Transverse colon (tissue), 4 donors: ENCODE measurements at regions not wholly inside any gene's neighbourhood (a gene's known extent, or its start where the extent isn't known, plus 50 kb on each side); places are given as distances from the start of the nearest gene placed in this dataset.

Source experiments
- DNase-seq: peaks from one replicate; pipeline ENCODE4 v3.0.0-alpha.2; 2019
- H3K27ac ChIP-seq, 4 donors: fragments of 200-600 bp; sonication (generic); 2 replicates each; pipeline ENCODE4 v1.5.1; 2016 to 2018; ENCODE audit warnings: inconsistent platforms in 4 of 4
- H3K27me3 ChIP-seq: fragments of 200-600 bp; sonication (generic); 2 replicates; pipeline ENCODE4 v1.5.1; 2017; ENCODE audit warnings: inconsistent platforms
- H3K36me3 ChIP-seq, 4 donors: fragments of 200-600 bp; sonication (generic); 2 replicates each; pipeline ENCODE4 v1.5.1; 2017 to 2019; ENCODE audit warnings: inconsistent platforms in 4 of 4
- H3K4me1 ChIP-seq, 4 donors: fragments of 200-600 bp; sonication (generic); 2 replicates each; pipeline ENCODE4 v1.5.1; 2017 to 2020; ENCODE audit warnings: inconsistent platforms in 4 of 4
- H3K4me3 ChIP-seq, 4 donors: fragments of 200-600 bp; sonication (generic); 1 replicate in 1 of 4; 2 replicates in 3 of 4; pipeline versions ENCODE4 v1.5.1 to v1.6.1; 2017 to 2019; ENCODE audit warnings: inconsistent platforms in 4 of 4
- H3K9me3 ChIP-seq, 2 donors: fragments of 200-600 bp; sonication (generic); 2 replicates each; pipeline ENCODE4 v1.5.1; 2017 to 2019; ENCODE audit warnings: inconsistent platforms in 2 of 2
- EP300 ChIP-seq: sonication (generic); formaldehyde crosslinking; IDR thresholded peaks from one replicate; pipeline ENCODE4 v1.6.1; 2017; ENCODE audit warnings: antibody characterized with exemption, low read depth
- POLR2A ChIP-seq: fragments of 450-650 bp; IDR thresholded peaks from one replicate; pipeline ENCODE4 v1.6.1; 2016; ENCODE audit warnings: antibody characterized with exemption, mild to moderate bottlenecking, moderate library complexity
- POLR2AphosphoS5 ChIP-seq, 3 donors: sonication (generic); formaldehyde crosslinking; IDR thresholded peaks; one replicate each; pipeline ENCODE4 v1.6.1; 2016; ENCODE audit warnings: antibody characterized with exemption in 3 of 3
- WGBS, 2 donors: methylation state at CpG; one replicate each; pipeline ENCODE4 v1.1.5; 2018; ENCODE audit warnings: low coverage in 1 of 2; 5-methylcytosine and 5-hydroxymethylcytosine counted together
- in situ Hi-C, 4 donors: fragments of 200-750 bp; cut with MboI; loops; one replicate each; pipeline versions ENCODE4 v1.15.0 to v1.15.1; 2017; ENCODE audit warnings: low sequenced_read_pairs in 3 of 4, low pct_ligation_motif_present in 1 of 4, low pct_unique_long_range_greater_than_20kb in 1 of 4
- intact Hi-C: fragments of 100-400 bp; cut with DNase I; formaldehyde crosslinking; loops from one replicate; pipeline ENCODE4 v1.15.1; 2023; ENCODE audit warnings: low total_unique reads
- TF ChIP-seq, protein P1 (sequence below), 5 experiments: fragments of 200-600 bp in 3 of 5; fragments of 450-650 bp in 2 of 5; sonication (generic) in 3 of 5; IDR thresholded peaks; 1 replicate in 2 of 5; 2 replicates in 3 of 5; pipeline ENCODE4 v1.5.1; 2016 to 2017; ENCODE audit warnings: antibody characterized with exemption in 5 of 5, inconsistent platforms in 3 of 5, mild to moderate bottlenecking in 2 of 5, moderate library complexity in 1 of 5

DNA sequence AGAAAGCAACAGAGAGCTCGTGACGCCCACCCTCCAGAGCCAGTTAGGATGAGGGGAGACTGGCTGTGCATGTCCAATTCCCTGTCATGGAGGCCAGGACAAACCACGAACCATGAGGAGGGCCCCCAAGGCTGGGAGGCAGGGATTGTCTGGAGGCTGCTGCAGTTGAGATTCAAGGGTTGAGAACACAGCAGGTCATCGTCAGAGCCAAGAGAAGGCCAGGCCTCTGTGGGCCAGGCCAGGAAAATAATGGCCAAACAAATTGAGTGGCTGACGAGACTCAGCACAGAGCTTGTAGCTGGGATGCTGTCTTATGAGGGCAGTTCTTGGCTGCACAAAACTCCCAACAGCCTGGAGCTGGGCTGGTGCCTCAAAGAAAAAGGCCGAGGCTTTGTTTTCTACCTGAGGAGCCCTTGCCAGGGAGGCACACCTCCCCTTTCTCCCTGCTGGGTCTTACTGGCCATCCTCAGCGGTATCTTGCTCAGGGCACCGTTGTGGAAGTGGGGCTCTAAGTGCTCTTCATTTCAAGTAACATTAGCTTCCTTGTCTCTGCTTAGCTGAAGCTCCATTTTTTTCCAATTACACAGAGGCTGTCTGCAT, 665.9 kb downstream of the BCL11B start:
- TF ChIP-seq POLR2A (no peak), EP300 (no peak), POLR2AphosphoS5 (IDR thresholded peaks at IDR 0.05) (no peak)
- TF ChIP-seq, protein P1, sequence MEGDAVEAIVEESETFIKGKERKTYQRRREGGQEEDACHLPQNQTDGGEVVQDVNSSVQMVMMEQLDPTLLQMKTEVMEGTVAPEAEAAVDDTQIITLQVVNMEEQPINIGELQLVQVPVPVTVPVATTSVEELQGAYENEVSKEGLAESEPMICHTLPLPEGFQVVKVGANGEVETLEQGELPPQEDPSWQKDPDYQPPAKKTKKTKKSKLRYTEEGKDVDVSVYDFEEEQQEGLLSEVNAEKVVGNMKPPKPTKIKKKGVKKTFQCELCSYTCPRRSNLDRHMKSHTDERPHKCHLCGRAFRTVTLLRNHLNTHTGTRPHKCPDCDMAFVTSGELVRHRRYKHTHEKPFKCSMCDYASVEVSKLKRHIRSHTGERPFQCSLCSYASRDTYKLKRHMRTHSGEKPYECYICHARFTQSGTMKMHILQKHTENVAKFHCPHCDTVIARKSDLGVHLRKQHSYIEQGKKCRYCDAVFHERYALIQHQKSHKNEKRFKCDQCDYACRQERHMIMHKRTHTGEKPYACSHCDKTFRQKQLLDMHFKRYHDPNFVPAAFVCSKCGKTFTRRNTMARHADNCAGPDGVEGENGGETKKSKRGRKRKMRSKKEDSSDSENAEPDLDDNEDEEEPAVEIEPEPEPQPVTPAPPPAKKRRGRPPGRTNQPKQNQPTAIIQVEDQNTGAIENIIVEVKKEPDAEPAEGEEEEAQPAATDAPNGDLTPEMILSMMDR (IDR thresholded peaks at IDR 0.05) = no peak
- intact Hi-C loops = no loop called here
- 59 to 92% methylated on average over 2 to 8 of the region's 8 CpGs for WGBS, 2 donors
- Histone ChIP-seq H3K27ac (no peak overlapping the region), H3K9me3 (no peaks in the 10 kb centered on the region), H3K4me3 (no peak overlapping the region), H3K27me3 (no peaks in the 10 kb centered on the region), H3K4me1 (no peaks in the 10 kb centered on the region), H3K36me3 (no peaks in the 10 kb centered on the region)
- in situ Hi-C loops = no loop called here
- DNase-seq = no peak

DNA sequence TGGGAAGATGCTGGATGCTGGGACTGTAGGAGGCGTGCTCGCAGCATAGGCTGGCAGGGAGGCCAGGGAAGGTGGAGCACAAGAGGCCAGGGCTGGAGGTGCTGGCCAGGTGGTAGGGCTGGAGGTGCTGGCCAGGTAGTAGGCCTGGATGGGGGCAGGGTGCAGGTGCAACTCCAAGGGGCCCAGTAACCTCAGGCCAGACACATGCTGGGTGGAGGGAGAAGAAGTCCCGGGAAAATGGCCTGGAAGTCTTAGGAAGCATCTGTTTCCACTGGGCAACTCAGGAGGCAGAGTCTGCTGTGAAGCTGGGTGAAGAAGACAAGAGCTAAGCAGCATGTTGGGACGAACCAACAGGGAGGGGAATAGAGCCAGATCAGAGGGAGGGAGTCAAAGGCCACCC, 665.2 kb downstream of the BCL11B start:
- Histone ChIP-seq H3K27me3 (no peaks in the 10 kb centered on the region), H3K9me3 (no peaks in the 10 kb centered on the region), H3K4me1 (no peaks in the 10 kb centered on the region), H3K27ac (no peak overlapping the region), H3K4me3 (no peak overlapping the region), H3K36me3 (no peaks in the 10 kb centered on the region)
- no peak for TF ChIP-seq POLR2AphosphoS5 (IDR thresholded peaks at IDR 0.05)
- TF ChIP-seq, protein P1 (IDR thresholded peaks at IDR 0.05) = no peak
- TF ChIP-seq POLR2A = no peak
- TF ChIP-seq EP300 = no peak
- 69 to 70% methylated on average over 3 to 4 of the region's 4 CpGs for WGBS, 2 donors
- in situ Hi-C loops (no loop called here), intact Hi-C loops (no loop called here)
- no peak for DNase-seq

DNA sequence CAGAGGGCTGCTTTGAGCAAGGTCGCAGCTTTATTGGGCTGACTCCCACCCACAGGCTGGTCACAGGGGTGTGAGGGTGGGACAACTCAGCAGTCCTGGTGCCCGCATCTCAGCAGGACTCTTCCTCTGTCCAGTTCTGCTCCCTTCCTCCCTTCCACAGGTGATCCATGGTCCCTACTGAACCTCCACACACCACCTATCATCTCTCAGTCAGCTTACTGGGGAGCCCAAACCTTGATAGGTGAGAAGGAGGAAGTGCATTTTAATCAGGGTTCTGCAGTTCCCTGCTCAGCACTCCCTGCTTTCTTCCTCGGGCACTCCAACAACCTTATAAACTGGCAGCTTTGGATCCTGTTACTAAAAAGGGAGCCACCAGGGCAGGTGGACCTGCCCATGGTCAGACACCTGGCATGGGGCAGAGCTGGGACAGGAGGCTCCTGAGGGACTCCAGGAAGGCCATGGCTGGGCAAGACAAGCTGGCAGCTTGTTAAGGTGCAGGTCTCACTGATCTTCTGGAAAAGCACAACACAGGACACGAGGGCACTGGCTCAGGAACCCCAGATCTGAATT, 664.6 kb downstream of the BCL11B start:
- no peak overlapping the region for H3K4me3 ChIP-seq
- DNase-seq = no peak
- in situ Hi-C loops = no loop called here
- no peaks in the 10 kb centered on the region for H3K36me3 ChIP-seq
- WGBS, 2 donors = 65% methylated on average over 4 of the region's 4 CpGs; no CpG with 5 or more reads in 1 of the 2 donors
- H3K4me1 ChIP-seq = no peaks in the 10 kb centered on the region
- intact Hi-C loops = no loop called here
- H3K27me3 ChIP-seq = no peaks in the 10 kb centered on the region
- no peaks in the 10 kb centered on the region for H3K9me3 ChIP-seq
- TF ChIP-seq POLR2AphosphoS5 (IDR thresholded peaks at IDR 0.05) = no peak
- TF ChIP-seq POLR2A = no peak
- TF ChIP-seq, protein P1 (IDR thresholded peaks at IDR 0.05) = no peak
- no peak overlapping the region for H3K27ac ChIP-seq

DNA sequence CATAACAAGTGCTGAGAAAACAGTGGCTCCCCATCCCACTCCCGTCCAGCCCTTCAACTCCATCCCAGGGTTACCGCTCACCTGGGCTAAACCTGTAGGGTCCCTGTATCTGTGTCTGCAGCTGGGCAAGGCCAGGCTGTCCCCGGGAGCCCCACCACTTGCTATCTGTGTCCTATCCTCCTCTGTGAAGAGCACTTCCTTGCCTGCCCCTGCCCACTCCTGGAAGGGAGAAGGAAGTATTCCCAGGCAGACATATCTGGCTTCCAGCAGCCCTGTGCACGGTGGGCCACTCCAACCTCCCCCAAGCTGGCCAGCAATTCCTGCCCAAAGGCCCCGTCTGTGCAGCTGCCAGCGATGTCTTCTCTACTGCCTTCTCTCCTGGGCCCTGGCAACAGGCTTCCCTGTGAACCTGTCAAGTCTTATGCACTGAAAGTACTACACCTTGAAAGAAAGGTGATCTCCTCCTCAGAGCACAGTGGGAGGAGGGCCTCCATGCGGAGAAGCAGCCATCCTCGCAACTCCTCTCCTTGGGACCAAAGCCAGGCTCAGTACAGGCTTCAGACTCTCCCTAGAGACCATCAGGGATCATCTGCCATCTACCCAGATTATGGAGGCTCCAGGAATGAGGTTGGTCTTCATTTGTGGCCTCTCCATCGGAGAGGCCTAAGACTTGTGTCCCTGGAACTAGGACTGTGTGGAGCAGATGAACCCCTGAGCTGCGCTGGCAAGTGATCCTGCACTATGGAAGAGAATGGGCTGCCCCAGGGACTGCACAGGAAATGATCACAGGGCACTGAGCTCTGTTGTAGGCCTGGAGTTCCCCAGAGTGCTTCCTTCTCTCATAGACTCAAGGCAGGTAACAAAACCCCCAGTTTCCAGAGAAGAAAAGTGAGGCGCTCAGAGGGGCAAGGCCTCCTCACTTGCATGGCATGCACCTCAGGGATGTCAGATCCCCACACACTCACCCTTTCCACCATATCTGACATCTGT, 663.6 kb downstream of the BCL11B start:
- Histone ChIP-seq H3K4me1 (no peaks in the 10 kb centered on the region), H3K36me3 (no peaks in the 10 kb centered on the region), H3K27me3 (no peaks in the 10 kb centered on the region), H3K9me3 (no peaks in the 10 kb centered on the region), H3K4me3 (no peak overlapping the region), H3K27ac (no peak overlapping the region)
- no peak for DNase-seq
- intact Hi-C loops (no loop called here), in situ Hi-C loops (no loop called here)
- no peak for TF ChIP-seq POLR2A
- TF ChIP-seq POLR2AphosphoS5 (IDR thresholded peaks at IDR 0.05) = no peak
- TF ChIP-seq, protein P1 (IDR thresholded peaks at IDR 0.05) = no peak
- TF ChIP-seq EP300 = no peak
- WGBS, 2 donors = 88% methylated on average over 11 of the region's 11 CpGs; no CpG with 5 or more reads in 1 of the 2 donors
